ENCODE measurements at regions not wholly inside any gene's neighbourhood (a gene's known extent, or its start where the extent isn't known, plus 50 kb on each side); places are given as distances from the start of the nearest gene placed in this dataset.

GRCh38 chr2:18907937-18908336 lies 318.6 kb upstream of the NT5C1B start:
- no peak overlapping the region for H3K4me3 Mint-ChIP-seq
- no peaks in the 10 kb centered on the region for H3K27me3 Mint-ChIP-seq
- H3K9me3 Mint-ChIP-seq, result no peaks in the 10 kb centered on the region
- DNase-seq (ENCODE audit: low spot score in 2 of 2) (no peak), ATAC-seq (replicated peaks; ENCODE audit: extremely low read depth, poor library complexity, severe bottlenecking) (no peak)
- no peaks in the 10 kb centered on the region for H3K4me1 Mint-ChIP-seq
- no peak overlapping the region for H3K27ac Mint-ChIP-seq (ENCODE audit: low read depth)
- peaks cover 2% of the 10 kb centered on the region for H3K36me3 Mint-ChIP-seq (ENCODE audit: insufficient read depth)

GRCh38 chr2:18907508-18907907 lies 318.1 kb upstream of the NT5C1B start:
- Mint-ChIP-seq H3K4me1 (no peaks in the 10 kb centered on the region), H3K36me3 (ENCODE audit: insufficient read depth) (peaks cover 2% of the 10 kb centered on the region), H3K27ac (ENCODE audit: low read depth) (no peak overlapping the region), H3K9me3 (no peaks in the 10 kb centered on the region), H3K4me3 (no peak overlapping the region), H3K27me3 (no peaks in the 10 kb centered on the region)
- DNase-seq (ENCODE audit: low spot score in 2 of 2) (no peak), ATAC-seq (replicated peaks; ENCODE audit: extremely low read depth, poor library complexity, severe bottlenecking) (no peak)

GRCh38 chr2:18903750-18904149 lies 314.4 kb upstream of the NT5C1B start:
- ATAC-seq (replicated peaks; ENCODE audit: extremely low read depth, poor library complexity, severe bottlenecking) (no peak), DNase-seq (ENCODE audit: low spot score in 2 of 2) (no peak)
- Mint-ChIP-seq H3K27ac (ENCODE audit: low read depth) (no peak overlapping the region), H3K4me3 (no peak overlapping the region), H3K36me3 (ENCODE audit: insufficient read depth) (no peaks in the 10 kb centered on the region), H3K27me3 (no peaks in the 10 kb centered on the region), H3K9me3 (no peaks in the 10 kb centered on the region), H3K4me1 (no peaks in the 10 kb centered on the region)

GRCh38 chr2:18901242-18901641 lies 311.9 kb upstream of the NT5C1B start:
- Mint-ChIP-seq H3K4me1 (no peaks in the 10 kb centered on the region), H3K27ac (ENCODE audit: low read depth) (no peak overlapping the region), H3K27me3 (no peaks in the 10 kb centered on the region), H3K4me3 (no peak overlapping the region), H3K36me3 (ENCODE audit: insufficient read depth) (no peaks in the 10 kb centered on the region), H3K9me3 (no peaks in the 10 kb centered on the region)
- DNase-seq (ENCODE audit: low spot score in 2 of 2) (no peak), ATAC-seq (replicated peaks; ENCODE audit: extremely low read depth, poor library complexity, severe bottlenecking) (no peak)

DNA sequence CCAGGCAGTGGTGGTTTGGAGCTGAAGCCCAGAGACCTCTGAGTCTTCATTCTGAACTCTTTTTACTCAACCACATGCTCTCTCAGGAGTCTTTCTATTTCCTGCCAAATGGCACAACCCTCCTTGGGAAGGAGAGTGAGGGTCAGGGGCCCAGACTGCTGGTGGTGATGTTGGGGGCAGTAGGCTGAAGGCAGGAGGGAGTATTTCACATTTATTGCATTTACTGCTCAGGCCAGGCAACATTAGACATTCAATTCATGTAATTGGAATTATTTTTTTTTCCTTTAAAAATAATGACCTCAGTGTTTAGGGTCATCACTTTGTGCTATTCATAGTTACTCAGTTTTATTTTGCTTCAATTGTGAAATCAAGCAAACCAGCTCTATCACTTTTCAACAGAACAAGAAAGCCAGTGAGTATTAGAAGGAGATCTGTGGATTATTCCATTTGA lies 311.3 kb upstream of the NT5C1B start:
- ATAC-seq (replicated peaks; ENCODE audit: extremely low read depth, poor library complexity, severe bottlenecking) (no peak), DNase-seq (ENCODE audit: low spot score in 2 of 2) (no peak)
- Mint-ChIP-seq H3K27ac (ENCODE audit: low read depth) (no peak overlapping the region), H3K4me3 (no peak overlapping the region), H3K4me1 (no peaks in the 10 kb centered on the region), H3K36me3 (ENCODE audit: insufficient read depth) (no peaks in the 10 kb centered on the region), H3K27me3 (no peaks in the 10 kb centered on the region), H3K9me3 (no peaks in the 10 kb centered on the region)

- H3K4me1 Mint-ChIP-seq, result no peaks in the 10 kb centered on the region
- ATAC-seq (replicated peaks; ENCODE audit: extremely low read depth, poor library complexity, severe bottlenecking) (no peak), DNase-seq (ENCODE audit: low spot score in 2 of 2) (no peak)
- H3K27ac Mint-ChIP-seq (ENCODE audit: low read depth), result no peak overlapping the region
- no peaks in the 10 kb centered on the region for H3K9me3 Mint-ChIP-seq
- H3K27me3 Mint-ChIP-seq, result no peaks in the 10 kb centered on the region
- H3K4me3 Mint-ChIP-seq, result no peak overlapping the region
- H3K36me3 Mint-ChIP-seq (ENCODE audit: insufficient read depth), result peaks cover under 1% of the 10 kb centered on the region
Measured at GRCh38 chr2:18899725-18900124, 310.4 kb upstream of the NT5C1B start.

GRCh38 chr2:18898271-18898670 lies 308.9 kb upstream of the NT5C1B start:
- DNase-seq (ENCODE audit: low spot score in 2 of 2), result no peak
- no peak overlapping the region for H3K27ac Mint-ChIP-seq (ENCODE audit: low read depth)
- H3K36me3 Mint-ChIP-seq (ENCODE audit: insufficient read depth), result peaks cover 2% of the 10 kb centered on the region
- H3K27me3 Mint-ChIP-seq, result no peaks in the 10 kb centered on the region
- no peak overlapping the region for H3K4me3 Mint-ChIP-seq
- no peaks in the 10 kb centered on the region for H3K4me1 Mint-ChIP-seq
- no peaks in the 10 kb centered on the region for H3K9me3 Mint-ChIP-seq
- ATAC-seq (replicated peaks; ENCODE audit: extremely low read depth, poor library complexity, severe bottlenecking), result no peak

DNA sequence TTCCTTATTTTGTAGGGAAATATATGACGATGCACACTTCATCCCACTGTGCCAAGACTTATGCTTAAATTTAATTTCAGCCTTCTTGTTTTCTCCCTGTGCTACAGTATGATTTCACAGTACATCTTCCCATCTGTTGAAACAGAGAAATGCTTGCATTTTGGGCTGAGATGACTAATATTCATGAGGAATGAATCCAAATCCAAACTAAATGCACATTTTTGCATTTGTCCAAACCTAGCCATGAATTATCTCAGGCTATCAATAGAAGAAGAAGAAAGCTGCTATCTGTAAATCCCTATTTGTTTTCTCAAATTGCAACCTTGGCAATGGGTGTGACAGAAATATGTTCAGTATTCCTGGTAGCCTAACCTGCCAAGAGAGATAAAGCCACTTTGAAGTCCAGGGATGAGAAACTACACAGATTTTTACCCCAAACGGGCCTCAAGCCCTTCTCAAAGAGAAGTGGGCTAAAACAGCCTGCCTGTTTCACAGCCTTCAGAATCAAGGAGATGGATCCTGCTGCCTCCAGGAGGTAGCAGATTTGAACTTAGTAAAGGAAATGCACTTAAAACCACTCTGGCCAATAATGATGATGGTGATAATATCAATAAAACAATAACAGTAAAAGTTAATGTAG lies 306.9 kb upstream of the NT5C1B start:
- Mint-ChIP-seq H3K27me3 (no peaks in the 10 kb centered on the region), H3K4me1 (no peaks in the 10 kb centered on the region), H3K36me3 (ENCODE audit: insufficient read depth) (peaks cover 2% of the 10 kb centered on the region), H3K9me3 (no peaks in the 10 kb centered on the region), H3K27ac (ENCODE audit: low read depth) (no peak overlapping the region), H3K4me3 (no peak overlapping the region)
- DNase-seq (ENCODE audit: low spot score in 2 of 2) (no peak), ATAC-seq (replicated peaks; ENCODE audit: extremely low read depth, poor library complexity, severe bottlenecking) (no peak)

DNA sequence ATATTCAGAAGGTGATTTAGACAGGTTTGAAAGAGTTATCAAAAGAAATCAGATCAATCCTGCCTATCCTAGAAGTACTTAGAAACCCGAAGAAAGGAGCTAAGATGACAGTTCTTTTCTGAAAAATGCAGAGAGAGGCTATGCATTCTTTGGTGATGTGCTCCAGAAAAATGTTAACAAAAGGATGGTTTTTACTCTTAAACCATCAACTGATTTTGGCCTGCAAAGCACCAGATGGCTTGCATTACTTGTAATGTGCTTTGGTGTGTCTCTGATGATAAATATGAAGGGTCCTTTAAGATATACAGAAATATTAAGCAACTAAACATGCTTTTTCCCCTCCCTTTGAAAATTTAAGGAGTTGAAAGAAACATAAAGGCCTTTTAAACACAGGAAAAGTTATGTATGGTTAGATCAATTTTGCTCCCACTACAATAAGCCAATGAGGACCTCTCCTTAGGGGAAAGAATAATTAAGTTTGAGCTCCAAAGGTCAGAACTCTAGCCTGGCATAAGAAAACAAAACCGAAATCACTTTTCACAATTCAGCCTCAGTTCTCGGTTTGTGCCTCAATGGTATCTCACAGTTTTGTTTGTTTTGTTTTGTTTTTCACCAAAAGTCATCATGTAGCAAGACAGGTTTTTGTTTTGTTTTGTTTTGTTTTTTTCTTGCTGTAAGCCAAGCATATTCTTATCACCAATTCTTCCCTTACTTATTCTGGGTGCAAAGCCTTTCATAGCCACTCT lies 302.4 kb upstream of the NT5C1B start:
- ATAC-seq (replicated peaks; ENCODE audit: extremely low read depth, poor library complexity, severe bottlenecking), result no peak
- Mint-ChIP-seq H3K27me3 (no peaks in the 10 kb centered on the region), H3K4me1 (no peaks in the 10 kb centered on the region), H3K4me3 (no peak overlapping the region), H3K27ac (ENCODE audit: low read depth) (no peak overlapping the region), H3K9me3 (peaks cover 4% of the 10 kb centered on the region), H3K36me3 (ENCODE audit: insufficient read depth) (peaks cover 2% of the 10 kb centered on the region)
- DNase-seq (ENCODE audit: low spot score in 2 of 2), result no peak

DNA sequence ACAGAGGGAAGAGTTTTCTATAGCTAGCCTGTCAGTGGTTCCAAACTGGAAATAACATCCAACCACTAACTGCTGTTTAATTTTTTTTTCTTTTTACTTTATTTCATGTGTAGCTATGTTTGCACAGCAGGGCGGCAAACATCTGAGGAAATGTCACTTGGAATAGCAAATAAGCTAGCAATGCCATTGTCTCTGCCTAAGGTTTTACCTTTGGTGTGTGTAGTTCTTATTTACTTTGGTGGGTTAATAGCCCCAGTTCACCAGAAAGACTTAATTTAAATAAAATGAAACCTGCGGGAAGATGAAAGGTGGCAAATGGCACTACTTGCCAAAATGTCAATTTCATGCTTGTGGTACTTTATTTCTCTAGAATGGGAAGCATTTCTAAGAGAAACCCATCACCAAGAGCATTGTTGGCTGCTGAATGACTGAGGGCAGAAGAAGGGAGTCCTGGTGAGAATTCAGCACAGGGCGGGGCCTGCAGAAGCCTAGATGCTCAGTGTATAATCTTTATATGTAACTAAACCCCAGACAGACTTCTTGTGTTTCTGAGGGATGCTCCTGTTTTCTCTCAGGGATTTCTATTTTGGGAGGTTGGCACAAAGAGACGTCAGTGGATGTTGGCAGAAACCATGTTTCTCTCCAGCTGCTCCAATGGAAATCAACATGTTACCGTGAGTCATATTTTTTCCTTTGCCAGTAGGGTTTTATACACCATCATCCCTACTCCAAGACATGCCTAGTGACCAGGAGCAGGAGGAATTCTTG lies 300.4 kb upstream of the NT5C1B start:
- Mint-ChIP-seq H3K36me3 (ENCODE audit: insufficient read depth) (peaks cover 1% of the 10 kb centered on the region), H3K9me3 (peaks cover 5% of the 10 kb centered on the region), H3K27ac (ENCODE audit: low read depth) (no peak overlapping the region), H3K27me3 (no peaks in the 10 kb centered on the region), H3K4me1 (no peaks in the 10 kb centered on the region), H3K4me3 (no peak overlapping the region)
- no peak for DNase-seq (ENCODE audit: low spot score in 2 of 2)
- no peak for ATAC-seq (replicated peaks; ENCODE audit: extremely low read depth, poor library complexity, severe bottlenecking)

DNA sequence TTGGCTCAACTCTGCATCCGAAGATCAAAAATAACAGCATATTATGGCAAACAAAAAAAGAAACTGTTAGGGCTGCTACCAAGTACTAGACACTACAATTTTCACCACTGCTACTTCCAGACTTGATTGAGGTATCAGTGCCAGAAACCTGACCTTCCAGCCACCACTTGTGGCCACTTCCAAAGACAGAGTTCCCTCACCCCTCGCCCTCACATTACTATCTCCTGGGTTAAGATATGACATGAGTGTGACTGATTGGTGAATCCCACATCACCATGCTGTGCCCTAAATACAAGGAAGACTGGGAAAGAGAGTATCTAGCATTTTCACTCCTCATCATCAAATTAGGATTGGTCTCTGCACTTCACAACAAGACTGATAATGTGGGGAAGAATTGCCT lies 296.1 kb upstream of the NT5C1B start:
- H3K4me3 Mint-ChIP-seq, result no peak overlapping the region
- no peak overlapping the region for H3K27ac Mint-ChIP-seq (ENCODE audit: low read depth)
- no peak for DNase-seq (ENCODE audit: low spot score in 2 of 2)
- H3K36me3 Mint-ChIP-seq (ENCODE audit: insufficient read depth), result no peaks in the 10 kb centered on the region
- ATAC-seq (replicated peaks; ENCODE audit: extremely low read depth, poor library complexity, severe bottlenecking), result no peak
- H3K27me3 Mint-ChIP-seq, result no peaks in the 10 kb centered on the region
- H3K4me1 Mint-ChIP-seq, result no peaks in the 10 kb centered on the region
- H3K9me3 Mint-ChIP-seq, result peaks cover 5% of the 10 kb centered on the region

- peaks cover 5% of the 10 kb centered on the region for H3K9me3 Mint-ChIP-seq
- H3K27ac Mint-ChIP-seq (ENCODE audit: low read depth), result no peak overlapping the region
- H3K27me3 Mint-ChIP-seq, result no peaks in the 10 kb centered on the region
- no peaks in the 10 kb centered on the region for H3K4me1 Mint-ChIP-seq
- DNase-seq (ENCODE audit: low spot score in 2 of 2) (no peak), ATAC-seq (replicated peaks; ENCODE audit: extremely low read depth, poor library complexity, severe bottlenecking) (no peak)
- no peak overlapping the region for H3K4me3 Mint-ChIP-seq
- H3K36me3 Mint-ChIP-seq (ENCODE audit: insufficient read depth), result no peaks in the 10 kb centered on the region
Measured at GRCh38 chr2:18883616-18884456, 294.5 kb upstream of the NT5C1B start.

Measured in central memory CD8-positive, alpha-beta T cell (primary cell).